ENCODE measurements at regions not wholly inside any gene's neighbourhood (a gene's known extent, or its start where the extent isn't known, plus 50 kb on each side); places are given as distances from the start of the nearest gene placed in this dataset.

- Mint-ChIP-seq H3K4me1 (no peaks in the 10 kb centered on the region), H3K27me3 (peaks cover 29% of the 10 kb centered on the region), H3K4me3 (no peak overlapping the region), H3K9me3 (no peaks in the 10 kb centered on the region), H3K27ac (no peak overlapping the region), H3K36me3 (no peaks in the 10 kb centered on the region)
- no peak for DNase-seq
Measured at GRCh38 chr11:134474070-134474860, 62.2 kb upstream of the B3GAT1 start.

- H3K4me1 Mint-ChIP-seq: no peaks in the 10 kb centered on the region
- H3K27ac Mint-ChIP-seq: no peak overlapping the region
- H3K36me3 Mint-ChIP-seq: no peaks in the 10 kb centered on the region
- DNase-seq: no peak
- peak overlapping the region; percentile 35 for H3K4me3 Mint-ChIP-seq
- no peaks in the 10 kb centered on the region for H3K9me3 Mint-ChIP-seq
- H3K27me3 Mint-ChIP-seq: peaks cover 24% of the 10 kb centered on the region
Measured at GRCh38 chr11:134471716-134472455, 59.8 kb upstream of the B3GAT1 start.

GRCh38 chr11:134471087-134471715 is 59.2 kb upstream of the B3GAT1 start:
- Mint-ChIP-seq H3K27me3 (peaks cover 22% of the 10 kb centered on the region), H3K4me3 (peak overlapping the region; percentile 35), H3K4me1 (no peaks in the 10 kb centered on the region), H3K36me3 (no peaks in the 10 kb centered on the region), H3K27ac (no peak overlapping the region), H3K9me3 (no peaks in the 10 kb centered on the region)
- DNase-seq: no peak

GRCh38 chr11:134470238-134470637 is 58.2 kb upstream of the B3GAT1 start:
- Mint-ChIP-seq H3K27me3 (peaks cover 23% of the 10 kb centered on the region), H3K4me1 (no peaks in the 10 kb centered on the region), H3K4me3 (no peak overlapping the region), H3K27ac (no peak overlapping the region), H3K36me3 (no peaks in the 10 kb centered on the region), H3K9me3 (no peaks in the 10 kb centered on the region)
- DNase-seq: no peak

- no peaks in the 10 kb centered on the region for H3K9me3 Mint-ChIP-seq
- no peaks in the 10 kb centered on the region for H3K36me3 Mint-ChIP-seq
- H3K27me3 Mint-ChIP-seq: peaks cover 24% of the 10 kb centered on the region
Measured at GRCh38 chr11:134469627-134470026, 57.6 kb upstream of the B3GAT1 start.

GRCh38 chr11:134468796-134469195 is 56.8 kb upstream of the B3GAT1 start:
- no peak for DNase-seq
- Mint-ChIP-seq H3K27ac (no peak overlapping the region), H3K9me3 (no peaks in the 10 kb centered on the region), H3K4me3 (no peak overlapping the region), H3K36me3 (no peaks in the 10 kb centered on the region), H3K27me3 (peaks cover 30% of the 10 kb centered on the region), H3K4me1 (no peaks in the 10 kb centered on the region)

More at GRCh38 chr11:134469627-134470026, 57.6 kb upstream of the B3GAT1 start:
- DNase-seq: no peak
- Mint-ChIP-seq H3K27ac (no peak overlapping the region), H3K4me1 (no peaks in the 10 kb centered on the region), H3K4me3 (no peak overlapping the region)

- H3K4me1 Mint-ChIP-seq: no peaks in the 10 kb centered on the region
- H3K9me3 Mint-ChIP-seq: no peaks in the 10 kb centered on the region
- H3K36me3 Mint-ChIP-seq: no peaks in the 10 kb centered on the region
- no peak overlapping the region for H3K4me3 Mint-ChIP-seq
- no peak overlapping the region for H3K27ac Mint-ChIP-seq
- DNase-seq: no peak
- H3K27me3 Mint-ChIP-seq: peaks cover 30% of the 10 kb centered on the region
Measured at GRCh38 chr11:134468081-134468668, 56.1 kb upstream of the B3GAT1 start.

- no peak overlapping the region for H3K4me3 Mint-ChIP-seq
- no peak for DNase-seq
- H3K4me1 Mint-ChIP-seq: no peaks in the 10 kb centered on the region
- H3K27me3 Mint-ChIP-seq: peaks cover 36% of the 10 kb centered on the region
- H3K36me3 Mint-ChIP-seq: no peaks in the 10 kb centered on the region
- no peaks in the 10 kb centered on the region for H3K9me3 Mint-ChIP-seq
- H3K27ac Mint-ChIP-seq: no peak overlapping the region
Measured at GRCh38 chr11:134466610-134467567, 54.8 kb upstream of the B3GAT1 start.

GRCh38 chr11:134466156-134466555 is 54.1 kb upstream of the B3GAT1 start:
- no peaks in the 10 kb centered on the region for H3K9me3 Mint-ChIP-seq

GRCh38 chr11:134464981-134465730 is 53.1 kb upstream of the B3GAT1 start:
- Mint-ChIP-seq H3K4me1 (no peaks in the 10 kb centered on the region), H3K4me3 (no peak overlapping the region), H3K36me3 (no peaks in the 10 kb centered on the region), H3K27ac (no peak overlapping the region), H3K9me3 (no peaks in the 10 kb centered on the region), H3K27me3 (peaks cover 36% of the 10 kb centered on the region)
- DNase-seq: no peak

More at GRCh38 chr11:134466156-134466555, 54.1 kb upstream of the B3GAT1 start:
- Mint-ChIP-seq H3K4me1 (no peaks in the 10 kb centered on the region), H3K36me3 (no peaks in the 10 kb centered on the region), H3K4me3 (no peak overlapping the region), H3K27ac (no peak overlapping the region), H3K27me3 (peaks cover 36% of the 10 kb centered on the region)
- no peak for DNase-seq

GRCh38 chr11:134464196-134464595 is 52.2 kb upstream of the B3GAT1 start:
- Mint-ChIP-seq H3K4me1 (no peaks in the 10 kb centered on the region), H3K36me3 (no peaks in the 10 kb centered on the region), H3K27ac (no peak overlapping the region), H3K27me3 (peaks cover 36% of the 10 kb centered on the region), H3K4me3 (no peak overlapping the region), H3K9me3 (no peaks in the 10 kb centered on the region)
- DNase-seq: no peak

GRCh38 chr11:134463716-134464115 is 51.7 kb upstream of the B3GAT1 start:
- H3K27me3 Mint-ChIP-seq: peaks cover 36% of the 10 kb centered on the region
- no peaks in the 10 kb centered on the region for H3K4me1 Mint-ChIP-seq

More at GRCh38 chr11:134463716-134464115, 51.7 kb upstream of the B3GAT1 start:
- no peaks in the 10 kb centered on the region for H3K36me3 Mint-ChIP-seq
- no peak for DNase-seq
- no peak overlapping the region for H3K27ac Mint-ChIP-seq
- peaks cover 3% of the 10 kb centered on the region for H3K9me3 Mint-ChIP-seq
- no peak overlapping the region for H3K4me3 Mint-ChIP-seq
